Peyer's patch (tissue), 4 donors: ENCODE measurements at regions not wholly inside any gene's neighbourhood (a gene's known extent, or its start where the extent isn't known, plus 50 kb on each side); places are given as distances from the start of the nearest gene placed in this dataset.

Experiments used
- POLR2A ChIP-seq, 2 donors: fragments of 450-650 bp; IDR thresholded peaks; one replicate each; pipeline ENCODE4 v1.5.1; 2017; ENCODE audit warnings: antibody characterized with exemption in 2 of 2, mild to moderate bottlenecking in 2 of 2, moderate library complexity in 2 of 2
- TF ChIP-seq, protein P1 (sequence below), 6 experiments: fragments of 450-650 bp in 4 of 6; fragments of 200-600 bp in 2 of 6; sonication (generic) in 1 of 6; IDR thresholded peaks; one replicate each; pipeline ENCODE4 v1.5.1; 2017 to 2019; ENCODE audit warnings: antibody characterized with exemption in 6 of 6, mild to moderate bottlenecking in 3 of 6, moderate library complexity in 1 of 6

- TF ChIP-seq, protein P1, sequence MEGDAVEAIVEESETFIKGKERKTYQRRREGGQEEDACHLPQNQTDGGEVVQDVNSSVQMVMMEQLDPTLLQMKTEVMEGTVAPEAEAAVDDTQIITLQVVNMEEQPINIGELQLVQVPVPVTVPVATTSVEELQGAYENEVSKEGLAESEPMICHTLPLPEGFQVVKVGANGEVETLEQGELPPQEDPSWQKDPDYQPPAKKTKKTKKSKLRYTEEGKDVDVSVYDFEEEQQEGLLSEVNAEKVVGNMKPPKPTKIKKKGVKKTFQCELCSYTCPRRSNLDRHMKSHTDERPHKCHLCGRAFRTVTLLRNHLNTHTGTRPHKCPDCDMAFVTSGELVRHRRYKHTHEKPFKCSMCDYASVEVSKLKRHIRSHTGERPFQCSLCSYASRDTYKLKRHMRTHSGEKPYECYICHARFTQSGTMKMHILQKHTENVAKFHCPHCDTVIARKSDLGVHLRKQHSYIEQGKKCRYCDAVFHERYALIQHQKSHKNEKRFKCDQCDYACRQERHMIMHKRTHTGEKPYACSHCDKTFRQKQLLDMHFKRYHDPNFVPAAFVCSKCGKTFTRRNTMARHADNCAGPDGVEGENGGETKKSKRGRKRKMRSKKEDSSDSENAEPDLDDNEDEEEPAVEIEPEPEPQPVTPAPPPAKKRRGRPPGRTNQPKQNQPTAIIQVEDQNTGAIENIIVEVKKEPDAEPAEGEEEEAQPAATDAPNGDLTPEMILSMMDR (IDR thresholded peaks at IDR 0.05), result no peak
- no peak for TF ChIP-seq POLR2A (IDR thresholded peaks at IDR 0.05)
Observed at GRCh38 chr2:234633581-234634230, 136.8 kb upstream of the ARL4C start.
